ENCODE measurements at regions not wholly inside any gene's neighbourhood (a gene's known extent, or its start where the extent isn't known, plus 50 kb on each side); places are given as distances from the start of the nearest gene placed in this dataset.
A peak's percentile ranks its signal among the peaks of the same experiment; 100 is the strongest.
"Not testable (repeated sequence)": the region's sequence is repeated elsewhere in the genome, so short reads cannot be mapped to it uniquely, and the experiment has no call there.

- H3K9me3 ChIP-seq (replicated peaks) = no peaks in the 10 kb centered on the region
- DNase-seq = no peak
- H3K4me3 ChIP-seq = no peak overlapping the region
- no peak overlapping the region for H3K27ac ChIP-seq
- 0 out of 2 replicates have a peak, but pooled peaks cover 3% of the 10 kb centered on the region for H3K4me1 ChIP-seq
- no peaks in the 10 kb centered on the region for H3K27me3 ChIP-seq
- no peaks in the 10 kb centered on the region for H3K36me3 ChIP-seq
Measured at GRCh38 chr3:61356685-61357084, 105.4 kb upstream of the FHIT start.

- no peak overlapping the region for H3K27ac ChIP-seq
- H3K27me3 ChIP-seq = no peaks in the 10 kb centered on the region
- no peaks in the 10 kb centered on the region for H3K36me3 ChIP-seq
Measured at GRCh38 chr3:61357902-61358301, 106.7 kb upstream of the FHIT start.

GRCh38 chr3:61358364-61358763 is 107.1 kb upstream of the FHIT start:
- Histone ChIP-seq H3K4me3 (no peak overlapping the region), H3K36me3 (no peaks in the 10 kb centered on the region), H3K4me1 (0 out of 2 replicates have a peak, but pooled peaks cover 3% of the 10 kb centered on the region), H3K27me3 (no peaks in the 10 kb centered on the region), H3K9me3 (replicated peaks) (no peaks in the 10 kb centered on the region), H3K27ac (peak overlapping the region; percentile 50)
- peak; percentile 39 to 62 for DNase-seq

More at GRCh38 chr3:61357902-61358301, 106.7 kb upstream of the FHIT start:
- no peaks in the 10 kb centered on the region for H3K9me3 ChIP-seq (replicated peaks)
- H3K4me3 ChIP-seq = no peak overlapping the region
- H3K4me1 ChIP-seq = 0 out of 2 replicates have a peak, but pooled peaks cover 3% of the 10 kb centered on the region
- DNase-seq = no peak

GRCh38 chr3:61360297-61360965 is 109.2 kb upstream of the FHIT start:
- no peaks in the 10 kb centered on the region for H3K36me3 ChIP-seq
- no peak overlapping the region for H3K4me3 ChIP-seq
- H3K4me1 ChIP-seq = 0 out of 2 replicates have a peak, but pooled peaks cover 3% of the 10 kb centered on the region
- H3K27me3 ChIP-seq = no peaks in the 10 kb centered on the region
- no peak overlapping the region for H3K27ac ChIP-seq
- no peak for DNase-seq
- H3K9me3 ChIP-seq (replicated peaks) = no peaks in the 10 kb centered on the region

GRCh38 chr3:61369678-61370077 is 118.4 kb upstream of the FHIT start:
- Histone ChIP-seq H3K4me3 (no peak overlapping the region), H3K4me1 (no peaks in the 10 kb centered on the region), H3K9me3 (replicated peaks) (no peaks in the 10 kb centered on the region), H3K27ac (no peak overlapping the region), H3K27me3 (no peaks in the 10 kb centered on the region), H3K36me3 (no peaks in the 10 kb centered on the region)
- DNase-seq = no peak

- Histone ChIP-seq H3K27me3 (no peaks in the 10 kb centered on the region), H3K4me3 (no peak overlapping the region), H3K36me3 (no peaks in the 10 kb centered on the region), H3K4me1 (no peaks in the 10 kb centered on the region), H3K9me3 (replicated peaks) (no peaks in the 10 kb centered on the region), H3K27ac (no peak overlapping the region)
- DNase-seq = peak; percentile 3 to 43
Measured at GRCh38 chr3:61371123-61371522, 119.9 kb upstream of the FHIT start.

- no peaks in the 10 kb centered on the region for H3K4me1 ChIP-seq
- no peak overlapping the region for H3K4me3 ChIP-seq
- H3K36me3 ChIP-seq = no peaks in the 10 kb centered on the region
- H3K9me3 ChIP-seq (replicated peaks) = no peaks in the 10 kb centered on the region
- H3K27me3 ChIP-seq = no peaks in the 10 kb centered on the region
- DNase-seq = no peak
- H3K27ac ChIP-seq = no peak overlapping the region
Measured at GRCh38 chr3:61372723-61373122, 121.5 kb upstream of the FHIT start.

GRCh38 chr3:61378311-61378710 is 127.1 kb upstream of the FHIT start:
- Histone ChIP-seq H3K27me3 (no peaks in the 10 kb centered on the region), H3K36me3 (no peaks in the 10 kb centered on the region), H3K4me1 (no peaks in the 10 kb centered on the region), H3K9me3 (replicated peaks) (no peaks in the 10 kb centered on the region), H3K4me3 (no peak overlapping the region), H3K27ac (no peak overlapping the region)
- peak in 1 of 2 experiments; percentile 8 for DNase-seq

- DNase-seq = peak; percentile 5 to 64
- Histone ChIP-seq H3K27ac (no peak overlapping the region), H3K4me3 (no peak overlapping the region), H3K27me3 (no peaks in the 10 kb centered on the region), H3K9me3 (replicated peaks) (no peaks in the 10 kb centered on the region), H3K36me3 (no peaks in the 10 kb centered on the region), H3K4me1 (no peaks in the 10 kb centered on the region)
Measured at GRCh38 chr3:61381745-61382392, 130.6 kb upstream of the FHIT start.

GRCh38 chr3:61387817-61388216 is 136.6 kb upstream of the FHIT start:
- DNase-seq = no peak
- no peaks in the 10 kb centered on the region for H3K9me3 ChIP-seq (replicated peaks)
- H3K36me3 ChIP-seq = no peaks in the 10 kb centered on the region
- H3K4me1 ChIP-seq = no peaks in the 10 kb centered on the region
- H3K4me3 ChIP-seq = no peak overlapping the region
- H3K27me3 ChIP-seq = no peaks in the 10 kb centered on the region
- H3K27ac ChIP-seq = no peak overlapping the region

GRCh38 chr3:61393480-61393947 is 142.3 kb upstream of the FHIT start:
- not testable (repeated sequence) for H3K4me3 ChIP-seq; H3K9me3 ChIP-seq (replicated peaks); H3K4me1 ChIP-seq; H3K27me3 ChIP-seq; DNase-seq; H3K27ac ChIP-seq; H3K36me3 ChIP-seq

- Histone ChIP-seq H3K9me3 (replicated peaks) (no peaks in the 10 kb centered on the region), H3K27ac (no peak overlapping the region), H3K27me3 (no peaks in the 10 kb centered on the region), H3K36me3 (no peaks in the 10 kb centered on the region), H3K4me1 (no peaks in the 10 kb centered on the region), H3K4me3 (no peak overlapping the region)
- DNase-seq = no peak
Measured at GRCh38 chr3:61401359-61401758, 150.1 kb upstream of the FHIT start.

GRCh38 chr3:61407397-61407796 is 154.0 kb upstream of the PTPRG start:
- no peaks in the 10 kb centered on the region for H3K4me1 ChIP-seq
- DNase-seq = no peak
- H3K27me3 ChIP-seq = no peaks in the 10 kb centered on the region
- no peak overlapping the region for H3K27ac ChIP-seq
- no peak overlapping the region for H3K4me3 ChIP-seq
- no peaks in the 10 kb centered on the region for H3K36me3 ChIP-seq
- no peaks in the 10 kb centered on the region for H3K9me3 ChIP-seq (replicated peaks)

GRCh38 chr3:61409638-61410037 is 151.7 kb upstream of the PTPRG start:
- no peaks in the 10 kb centered on the region for H3K9me3 ChIP-seq (replicated peaks)
- no peak overlapping the region for H3K27ac ChIP-seq
- H3K36me3 ChIP-seq = no peaks in the 10 kb centered on the region
- H3K4me1 ChIP-seq = no peaks in the 10 kb centered on the region
- H3K4me3 ChIP-seq = no peak overlapping the region
- DNase-seq = no peak
- H3K27me3 ChIP-seq = no peaks in the 10 kb centered on the region

GRCh38 chr3:61410358-61410757 is 151.0 kb upstream of the PTPRG start:
- H3K4me3 ChIP-seq; DNase-seq; H3K27me3 ChIP-seq; H3K9me3 ChIP-seq (replicated peaks); H3K4me1 ChIP-seq; H3K36me3 ChIP-seq; H3K27ac ChIP-seq: not testable (repeated sequence)
